ENCODE measurements at regions not wholly inside any gene's neighbourhood (a gene's known extent, or its start where the extent isn't known, plus 50 kb on each side); places are given as distances from the start of the nearest gene placed in this dataset.

DNA sequence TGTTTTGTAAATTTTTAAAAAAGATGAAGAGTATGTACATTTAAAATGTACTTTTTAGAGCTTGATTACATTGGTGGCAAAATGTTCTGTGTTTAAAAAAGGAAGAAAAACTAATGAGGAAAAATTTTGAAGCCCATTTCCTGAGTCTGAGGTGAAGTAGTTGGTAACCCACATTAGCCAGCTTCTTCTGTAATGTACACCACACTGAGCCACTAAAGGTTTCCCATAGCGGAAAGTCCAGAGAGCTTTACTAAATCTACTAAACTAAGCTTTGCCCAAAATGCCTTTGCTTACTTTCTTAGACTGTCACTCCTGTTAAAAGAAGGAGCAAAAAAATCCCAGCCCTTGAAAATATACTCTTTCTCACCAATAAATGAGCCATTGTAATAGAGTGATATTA, 804.8 kb upstream of the ZEB2 start:
- TF ChIP-seq, protein P1, sequence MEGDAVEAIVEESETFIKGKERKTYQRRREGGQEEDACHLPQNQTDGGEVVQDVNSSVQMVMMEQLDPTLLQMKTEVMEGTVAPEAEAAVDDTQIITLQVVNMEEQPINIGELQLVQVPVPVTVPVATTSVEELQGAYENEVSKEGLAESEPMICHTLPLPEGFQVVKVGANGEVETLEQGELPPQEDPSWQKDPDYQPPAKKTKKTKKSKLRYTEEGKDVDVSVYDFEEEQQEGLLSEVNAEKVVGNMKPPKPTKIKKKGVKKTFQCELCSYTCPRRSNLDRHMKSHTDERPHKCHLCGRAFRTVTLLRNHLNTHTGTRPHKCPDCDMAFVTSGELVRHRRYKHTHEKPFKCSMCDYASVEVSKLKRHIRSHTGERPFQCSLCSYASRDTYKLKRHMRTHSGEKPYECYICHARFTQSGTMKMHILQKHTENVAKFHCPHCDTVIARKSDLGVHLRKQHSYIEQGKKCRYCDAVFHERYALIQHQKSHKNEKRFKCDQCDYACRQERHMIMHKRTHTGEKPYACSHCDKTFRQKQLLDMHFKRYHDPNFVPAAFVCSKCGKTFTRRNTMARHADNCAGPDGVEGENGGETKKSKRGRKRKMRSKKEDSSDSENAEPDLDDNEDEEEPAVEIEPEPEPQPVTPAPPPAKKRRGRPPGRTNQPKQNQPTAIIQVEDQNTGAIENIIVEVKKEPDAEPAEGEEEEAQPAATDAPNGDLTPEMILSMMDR (IDR thresholded peaks at IDR 0.05 in 2 of 3, conservative IDR thresholded peaks at IDR 0.05 in 1 of 3; ENCODE audit: borderline replicate concordance in 1 of 3, insufficient read depth in 1 of 3, low read depth in 2 of 3, low read length in 2 of 3), result no peak
- TF ChIP-seq EZH2 (IDR thresholded peaks at IDR 0.05) (no peak), POLR2AphosphoS5 (IDR thresholded peaks at IDR 0.05; ENCODE audit: low read depth, low read length) (no peak), REST (IDR thresholded peaks at IDR 0.05; ENCODE audit: low read depth) (no peak), ELF1 (IDR thresholded peaks at IDR 0.05; ENCODE audit: borderline replicate concordance, low read depth) (no peak), POLR2A (IDR thresholded peaks at IDR 0.05; ENCODE audit: borderline replicate concordance, extremely low read depth, insufficient read depth, insufficient read length) (no peak), ZBTB33 (IDR thresholded peaks at IDR 0.05; ENCODE audit: extremely low read depth, insufficient replicate concordance, low read length) (no peak), MAX (IDR thresholded peaks at IDR 0.05) (no peak), SIN3A (IDR thresholded peaks at IDR 0.05; ENCODE audit: low read depth) (no peak), RAD21 (IDR thresholded peaks at IDR 0.05; ENCODE audit: low read depth) (no peak), JUND (IDR thresholded peaks at IDR 0.05) (no peak), ZNF274 (IDR thresholded peaks at IDR 0.05; ENCODE audit: low read depth, low read length) (no peak), EZH2phosphoT487 (IDR thresholded peaks at IDR 0.05; ENCODE audit: borderline replicate concordance) (no peak), FOSL1 (IDR thresholded peaks at IDR 0.05; ENCODE audit: low read depth) (no peak)
